Effector memory CD4-positive, alpha-beta T cell (primary cell): ENCODE measurements at regions not wholly inside any gene's neighbourhood (a gene's known extent, or its start where the extent isn't known, plus 50 kb on each side); places are given as distances from the start of the nearest gene placed in this dataset.

Experiments used
- DNase-seq, 3 donors: peaks; one replicate each; pipeline ENCODE4 v3.0.0-alpha.2; 2020
- H3K27ac ChIP-seq: 2 replicates; pipeline ENCODE4 v1.7.0; 2013; ENCODE audit warnings: mild to moderate bottlenecking, low read length, moderate library complexity; ENCODE audit not compliant: insufficient read depth, poor library complexity, severe bottlenecking
- H3K27me3 ChIP-seq: replicated peaks from 2 replicates; pipeline ENCODE4 v1.7.0; 2013; ENCODE audit warnings: mild to moderate bottlenecking, low read length; ENCODE audit not compliant: insufficient read depth, control insufficient read depth, poor library complexity, severe bottlenecking
- H3K36me3 ChIP-seq: 2 replicates; pipeline ENCODE4 v1.7.0; 2013; ENCODE audit warnings: mild to moderate bottlenecking, low read length, moderate library complexity; ENCODE audit not compliant: control insufficient read depth, insufficient read depth
- H3K4me1 ChIP-seq: 2 replicates; pipeline ENCODE4 v1.7.0; 2013; ENCODE audit warnings: low read length, mild to moderate bottlenecking; ENCODE audit not compliant: control insufficient read depth, insufficient read depth, poor library complexity, severe bottlenecking
- H3K4me3 ChIP-seq: 2 replicates; pipeline ENCODE4 v1.7.0; 2013; ENCODE audit warnings: low read length, low read depth, mild to moderate bottlenecking; ENCODE audit not compliant: insufficient read depth, poor library complexity, severe bottlenecking
- H3K9me3 ChIP-seq: 2 replicates; pipeline ENCODE4 v1.7.0; 2013; ENCODE audit warnings: mild to moderate bottlenecking, low read length, moderate library complexity; ENCODE audit not compliant: control insufficient read depth

DNA sequence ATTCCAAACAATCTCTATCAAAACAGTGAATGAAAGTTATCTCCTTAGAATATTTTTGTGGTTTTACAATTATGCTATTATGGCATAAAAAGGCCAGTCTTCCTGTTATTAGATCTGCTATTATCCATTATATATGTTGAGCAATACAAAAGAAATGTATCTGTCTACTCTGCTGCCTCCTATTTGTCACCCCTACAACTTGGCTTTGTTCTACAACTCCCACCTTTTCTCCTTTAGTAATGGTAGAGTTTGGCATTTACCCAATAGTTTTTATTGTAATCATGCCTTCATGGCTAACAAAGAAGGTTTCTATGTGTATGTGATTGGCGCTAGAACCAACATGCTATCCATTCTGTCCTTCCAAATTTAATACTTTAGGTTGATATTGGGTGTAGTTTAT lies 189.2 kb upstream of the PRDM9 start:
- Histone ChIP-seq H3K36me3 (no peaks in the 10 kb centered on the region), H3K27ac (no peak overlapping the region), H3K4me1 (no peaks in the 10 kb centered on the region), H3K9me3 (no peaks in the 10 kb centered on the region), H3K27me3 (no peaks in the 10 kb centered on the region), H3K4me3 (no peak overlapping the region)
- no peak for DNase-seq

DNA sequence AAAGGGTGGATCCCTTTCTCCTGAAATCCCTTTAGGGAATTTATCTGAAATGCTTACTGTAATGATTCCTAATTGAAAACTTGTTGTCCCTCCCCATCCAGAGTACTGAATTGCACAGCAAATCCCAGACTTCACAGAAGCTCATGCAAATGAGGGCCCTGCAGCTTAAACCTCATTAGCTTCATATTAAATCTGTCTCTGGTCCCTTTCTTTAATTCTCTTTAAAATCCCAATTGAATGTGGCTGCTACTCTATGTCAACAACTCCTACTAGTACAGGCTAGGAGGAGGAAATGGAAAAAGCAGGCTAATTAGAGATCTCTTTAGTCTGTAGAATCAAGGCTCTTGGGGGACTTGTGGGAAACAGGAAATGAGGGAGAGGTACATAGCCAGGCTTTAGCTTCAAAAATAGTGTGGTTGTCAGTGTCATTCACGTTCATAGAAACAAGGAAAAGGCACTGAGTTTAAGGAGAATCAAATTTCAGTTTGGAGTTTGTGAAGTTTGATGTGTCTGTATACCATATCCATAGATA lies 191.3 kb upstream of the PRDM9 start:
- no peak overlapping the region for H3K27ac ChIP-seq

GRCh38 chr5:23314827-23315226 lies 192.6 kb upstream of the PRDM9 start:
- Histone ChIP-seq H3K9me3 (no peaks in the 10 kb centered on the region), H3K4me3 (no peak overlapping the region), H3K36me3 (no peaks in the 10 kb centered on the region), H3K27ac (no peak overlapping the region), H3K27me3 (no peaks in the 10 kb centered on the region), H3K4me1 (no peaks in the 10 kb centered on the region)
- DNase-seq: no peak

More for the DNA sequence above, 191.3 kb upstream of the PRDM9 start:
- no peaks in the 10 kb centered on the region for H3K36me3 ChIP-seq
- H3K27me3 ChIP-seq: no peaks in the 10 kb centered on the region
- H3K9me3 ChIP-seq: no peaks in the 10 kb centered on the region
- H3K4me1 ChIP-seq: no peaks in the 10 kb centered on the region
- no peak for DNase-seq
- H3K4me3 ChIP-seq: no peak overlapping the region

DNA sequence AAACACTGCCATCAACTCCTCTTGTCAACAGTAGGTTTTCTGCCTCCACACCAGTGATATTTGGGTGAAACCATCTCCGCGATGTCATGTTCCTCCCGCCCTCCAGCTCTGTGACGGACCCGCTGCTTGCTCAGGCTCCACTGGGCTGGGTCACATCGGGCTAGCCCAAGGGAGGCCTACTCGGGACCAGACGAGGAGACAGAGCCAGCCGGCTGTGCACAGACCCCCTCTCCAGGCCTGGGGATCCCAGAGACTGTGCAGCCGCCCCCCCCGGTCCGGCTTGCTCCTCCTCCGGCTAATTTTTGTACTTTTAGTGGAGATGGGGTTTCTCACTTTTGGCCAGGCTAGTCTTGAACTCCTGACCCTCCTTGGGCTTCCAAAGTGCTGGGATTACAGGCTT lies 202.4 kb upstream of the PRDM9 start:
- H3K27ac ChIP-seq: no peak overlapping the region
- H3K4me1 ChIP-seq: no peaks in the 10 kb centered on the region
- no peak for DNase-seq
- H3K4me3 ChIP-seq: no peak overlapping the region
- H3K27me3 ChIP-seq: no peaks in the 10 kb centered on the region
- H3K9me3 ChIP-seq: no peaks in the 10 kb centered on the region
- no peaks in the 10 kb centered on the region for H3K36me3 ChIP-seq

DNA sequence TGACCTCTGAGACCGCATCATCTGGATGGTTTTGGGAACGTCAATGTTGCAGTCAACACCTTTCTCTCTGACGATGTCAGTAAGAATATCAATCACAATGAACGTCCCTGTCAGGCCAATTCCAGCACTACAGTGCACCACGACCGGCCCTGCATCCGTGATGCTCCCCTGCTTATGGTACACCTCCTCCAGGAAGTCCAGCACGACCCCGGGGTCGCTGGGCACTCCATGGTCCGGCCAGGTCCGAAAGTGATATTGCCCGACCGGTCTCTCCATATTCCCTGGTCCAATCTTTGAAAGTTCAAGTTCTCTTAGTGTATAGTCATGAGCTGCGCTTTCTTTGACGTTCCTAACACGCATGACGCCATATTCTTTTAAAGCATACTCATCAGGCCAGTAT lies 203.6 kb upstream of the PRDM9 start:
- Histone ChIP-seq H3K27ac (no peak overlapping the region), H3K27me3 (no peaks in the 10 kb centered on the region), H3K4me3 (no peak overlapping the region), H3K36me3 (no peaks in the 10 kb centered on the region), H3K4me1 (no peaks in the 10 kb centered on the region), H3K9me3 (no peaks in the 10 kb centered on the region)
- no peak for DNase-seq

- no peaks in the 10 kb centered on the region for H3K36me3 ChIP-seq
- no peak for DNase-seq
- no peak overlapping the region for H3K27ac ChIP-seq
- H3K4me1 ChIP-seq: no peaks in the 10 kb centered on the region
- no peaks in the 10 kb centered on the region for H3K27me3 ChIP-seq
- H3K4me3 ChIP-seq: no peak overlapping the region
- no peaks in the 10 kb centered on the region for H3K9me3 ChIP-seq
Observed at GRCh38 chr5:23303435-23303834, 204.0 kb upstream of the PRDM9 start.

DNA sequence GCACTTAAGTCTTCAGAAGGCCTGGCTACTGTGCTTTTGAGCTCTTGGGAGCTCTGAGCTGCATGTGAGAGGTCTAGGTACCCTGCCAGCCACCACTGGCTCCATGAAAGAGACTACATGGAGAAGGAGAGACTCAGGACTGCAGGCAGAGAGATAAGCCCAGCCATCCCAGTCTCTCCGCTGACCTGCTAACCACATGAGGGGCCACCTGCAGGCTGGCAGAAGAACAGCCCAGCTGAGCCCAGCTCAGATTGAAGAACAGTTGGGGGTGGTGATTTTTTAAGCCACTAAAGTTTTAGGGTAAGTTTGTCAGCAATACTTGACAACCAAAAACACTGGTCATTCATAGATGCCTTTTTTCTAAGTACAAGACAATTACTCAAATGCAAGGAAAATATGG lies 205.0 kb upstream of the PRDM9 start:
- no peak for DNase-seq
- Histone ChIP-seq H3K4me1 (no peaks in the 10 kb centered on the region), H3K36me3 (no peaks in the 10 kb centered on the region), H3K9me3 (no peaks in the 10 kb centered on the region), H3K27ac (no peak overlapping the region), H3K4me3 (no peak overlapping the region), H3K27me3 (no peaks in the 10 kb centered on the region)

- no peak for DNase-seq
- H3K36me3 ChIP-seq: no peaks in the 10 kb centered on the region
- no peaks in the 10 kb centered on the region for H3K4me1 ChIP-seq
- H3K4me3 ChIP-seq: no peak overlapping the region
- H3K27me3 ChIP-seq: no peaks in the 10 kb centered on the region
- H3K27ac ChIP-seq: no peak overlapping the region
- H3K9me3 ChIP-seq: no peaks in the 10 kb centered on the region
Observed at GRCh38 chr5:23289162-23289561, 218.2 kb upstream of the PRDM9 start.

DNA sequence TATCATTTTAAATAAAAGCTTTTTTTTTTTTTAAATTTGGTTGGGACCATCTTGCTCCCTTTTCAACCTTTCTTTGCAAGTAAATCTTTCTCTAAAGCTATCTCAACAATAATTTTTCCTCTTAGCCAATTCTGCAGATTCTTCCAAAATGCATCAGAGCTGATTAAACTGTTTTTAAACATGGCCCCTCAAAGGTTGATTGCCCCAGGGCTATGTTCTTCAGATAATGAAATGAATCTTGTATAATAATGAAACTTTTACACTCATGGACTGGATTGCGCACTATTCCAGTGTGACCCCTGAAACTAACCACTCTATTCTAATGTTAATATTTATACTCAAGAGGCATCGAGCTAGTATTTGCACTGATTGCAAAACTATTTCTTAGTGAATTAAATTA lies 222.8 kb upstream of the PRDM9 start:
- Histone ChIP-seq H3K27ac (no peak overlapping the region), H3K27me3 (no peaks in the 10 kb centered on the region), H3K36me3 (no peaks in the 10 kb centered on the region), H3K9me3 (no peaks in the 10 kb centered on the region), H3K4me1 (no peaks in the 10 kb centered on the region), H3K4me3 (no peak overlapping the region)
- no peak for DNase-seq

DNA sequence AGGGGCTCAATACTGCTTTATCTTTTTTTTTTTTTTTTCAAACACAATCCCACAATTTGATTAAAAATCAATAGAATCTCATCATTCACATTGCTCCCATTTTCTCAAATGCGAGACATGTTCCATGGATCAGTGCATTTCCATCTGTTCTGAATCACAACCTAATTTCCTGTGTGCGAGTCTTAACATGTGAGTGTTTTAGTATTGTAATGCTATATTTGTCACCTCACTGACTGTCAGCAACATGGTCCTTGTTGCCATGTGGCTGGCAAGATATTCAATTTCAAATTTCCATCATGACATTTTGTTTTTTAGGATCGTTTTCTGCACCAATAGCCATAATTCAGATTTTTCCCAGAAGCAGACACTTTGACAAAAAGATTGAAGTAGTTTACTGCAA lies 233.2 kb upstream of the PRDM9 start:
- Histone ChIP-seq H3K9me3 (no peaks in the 10 kb centered on the region), H3K27ac (no peak overlapping the region), H3K4me1 (no peaks in the 10 kb centered on the region), H3K27me3 (no peaks in the 10 kb centered on the region), H3K4me3 (no peak overlapping the region), H3K36me3 (no peaks in the 10 kb centered on the region)
- no peak for DNase-seq

GRCh38 chr5:23269981-23270380 lies 237.4 kb upstream of the PRDM9 start:
- H3K36me3 ChIP-seq: no peaks in the 10 kb centered on the region
- H3K27me3 ChIP-seq: no peaks in the 10 kb centered on the region
- DNase-seq: no peak
- H3K9me3 ChIP-seq: no peaks in the 10 kb centered on the region
- no peak overlapping the region for H3K27ac ChIP-seq
- no peak overlapping the region for H3K4me3 ChIP-seq
- no peaks in the 10 kb centered on the region for H3K4me1 ChIP-seq
